Upper lobe of left lung (tissue), 6 donors: ENCODE measurements at regions not wholly inside any gene's neighbourhood (a gene's known extent, or its start where the extent isn't known, plus 50 kb on each side); places are given as distances from the start of the nearest gene placed in this dataset.

Experiments used
- ATAC-seq, 2 donors: fragments of 200-7000 bp; cut with Tn5 transposase; one replicate each; pipeline ENCODE4 v1.9.1; 2022; ENCODE audit warnings: mild to moderate bottlenecking in 2 of 2, moderate library complexity in 2 of 2; ENCODE audit not compliant: low FRiP score in 2 of 2
- DNase-seq, 2 donors: peaks; one replicate each; pipeline ENCODE4 v3.0.0-alpha.2; 2019 to 2020
- H3K27ac ChIP-seq, 4 donors: fragments of 200-600 bp; sonication (generic); one replicate each; pipeline ENCODE4 v1.5.1; 2016 to 2019
- H3K27me3 ChIP-seq, 4 donors: fragments of 200-600 bp; sonication (generic); one replicate each; pipeline ENCODE4 v1.5.1; 2017 to 2019
- H3K36me3 ChIP-seq, 4 donors: fragments of 200-600 bp; sonication (generic); one replicate each; pipeline ENCODE4 v1.5.1; 2016 to 2019
- H3K4me1 ChIP-seq, 4 donors: fragments of 200-600 bp; sonication (generic); one replicate each; pipeline ENCODE4 v1.5.1; 2018 to 2019
- H3K4me3 ChIP-seq, 4 donors: fragments of 200-600 bp; sonication (generic); one replicate each; pipeline ENCODE4 v1.5.1; 2017 to 2019; ENCODE audit warnings: mild to moderate bottlenecking in 2 of 4, moderate library complexity in 1 of 4
- H3K9me3 ChIP-seq, 4 donors: fragments of 200-600 bp; sonication (generic); one replicate each; pipeline ENCODE4 v1.5.1; 2018 to 2019
- EP300 ChIP-seq, 4 donors: sonication (generic); formaldehyde crosslinking; IDR thresholded peaks; one replicate each; pipeline ENCODE4 v1.5.1; 2017; ENCODE audit warnings: antibody characterized with exemption in 4 of 4, control low read depth in 2 of 4
- POLR2A ChIP-seq, 4 donors: fragments of 450-650 bp; IDR thresholded peaks; one replicate each; pipeline ENCODE4 v1.5.1; 2016 to 2017; ENCODE audit warnings: antibody characterized with exemption in 4 of 4, mild to moderate bottlenecking in 2 of 4
- POLR2AphosphoS5 ChIP-seq, 2 donors: sonication (generic); formaldehyde crosslinking; IDR thresholded peaks; one replicate each; pipeline ENCODE4 v1.5.1; 2017; ENCODE audit warnings: antibody characterized with exemption in 2 of 2
- WGBS, 2 donors: methylation state at CpG; one replicate each; pipeline ENCODE4 v1.1.5; 2017 to 2018; 5-methylcytosine and 5-hydroxymethylcytosine counted together
- TF ChIP-seq, protein P1 (sequence below), 6 experiments: fragments of 450-650 bp in 4 of 6; fragments of 200-600 bp in 2 of 6; sonication (generic) in 2 of 6; IDR thresholded peaks; one replicate each; pipeline ENCODE4 v1.5.1; 2016 to 2019; ENCODE audit warnings: antibody characterized with exemption in 6 of 6
- donor health status: DM: no; HTN: no; CAD: no; lungs with moderate emphysema.
- donor health status: DM: no; HTN: yes; CAD: no; lungs with severe emphysema.

DNA sequence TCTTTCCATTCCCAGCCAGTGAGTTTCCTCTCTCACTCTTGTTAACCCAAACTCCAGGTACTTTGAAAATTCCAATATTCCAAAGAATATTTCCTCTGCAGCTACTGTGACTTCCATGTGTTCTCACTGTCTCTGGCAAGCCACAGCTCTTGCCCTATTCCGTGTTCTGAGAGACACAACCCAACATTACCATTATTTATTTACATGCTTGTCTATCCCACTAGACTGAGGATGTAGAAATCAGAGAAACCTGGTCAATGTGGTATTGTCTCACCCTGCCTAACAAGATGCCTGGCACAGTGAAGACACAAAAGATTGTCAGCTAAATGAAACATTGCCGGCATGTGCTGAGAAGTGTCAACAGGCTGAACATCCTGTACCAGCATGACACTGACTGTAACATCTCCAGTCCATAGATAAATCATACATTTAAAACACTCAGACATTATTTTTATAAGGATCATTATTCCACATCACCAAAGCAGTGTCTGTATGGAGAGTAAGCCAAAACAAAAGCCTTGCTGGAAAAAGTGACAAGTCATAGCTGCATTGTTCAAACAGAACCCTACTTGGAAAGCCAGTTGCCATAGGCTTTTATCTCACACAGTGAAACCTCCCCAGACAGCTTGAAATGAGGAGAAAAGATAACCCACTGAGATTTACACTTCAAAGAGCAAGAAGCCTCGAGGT, 72.3 kb downstream of the SIPA1L2 start:
- TF ChIP-seq POLR2AphosphoS5 (IDR thresholded peaks at IDR 0.05) (peak in 1 of 2 donors; percentile 66), EP300 (IDR thresholded peaks at IDR 0.05) (no peak)
- TF ChIP-seq, protein P1, sequence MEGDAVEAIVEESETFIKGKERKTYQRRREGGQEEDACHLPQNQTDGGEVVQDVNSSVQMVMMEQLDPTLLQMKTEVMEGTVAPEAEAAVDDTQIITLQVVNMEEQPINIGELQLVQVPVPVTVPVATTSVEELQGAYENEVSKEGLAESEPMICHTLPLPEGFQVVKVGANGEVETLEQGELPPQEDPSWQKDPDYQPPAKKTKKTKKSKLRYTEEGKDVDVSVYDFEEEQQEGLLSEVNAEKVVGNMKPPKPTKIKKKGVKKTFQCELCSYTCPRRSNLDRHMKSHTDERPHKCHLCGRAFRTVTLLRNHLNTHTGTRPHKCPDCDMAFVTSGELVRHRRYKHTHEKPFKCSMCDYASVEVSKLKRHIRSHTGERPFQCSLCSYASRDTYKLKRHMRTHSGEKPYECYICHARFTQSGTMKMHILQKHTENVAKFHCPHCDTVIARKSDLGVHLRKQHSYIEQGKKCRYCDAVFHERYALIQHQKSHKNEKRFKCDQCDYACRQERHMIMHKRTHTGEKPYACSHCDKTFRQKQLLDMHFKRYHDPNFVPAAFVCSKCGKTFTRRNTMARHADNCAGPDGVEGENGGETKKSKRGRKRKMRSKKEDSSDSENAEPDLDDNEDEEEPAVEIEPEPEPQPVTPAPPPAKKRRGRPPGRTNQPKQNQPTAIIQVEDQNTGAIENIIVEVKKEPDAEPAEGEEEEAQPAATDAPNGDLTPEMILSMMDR (IDR thresholded peaks at IDR 0.05): no peak
- DNase-seq (no peak), ATAC-seq (no peak)
- no peaks in the 10 kb centered on the region for H3K27me3 ChIP-seq
- no peaks in the 10 kb centered on the region for H3K36me3 ChIP-seq
- peaks cover 24 to 47% (median 33%) of the 10 kb centered on the region in 4 donors for H3K4me1 ChIP-seq
- no peak overlapping the region for H3K4me3 ChIP-seq
- no peaks in the 10 kb centered on the region for H3K9me3 ChIP-seq
- WGBS, 2 donors: 61 to 71% methylated on average over 3 of the region's 3 CpGs
- peak overlapping the region in 2 of 4 donors; percentile 4 to 24 for H3K27ac ChIP-seq

DNA sequence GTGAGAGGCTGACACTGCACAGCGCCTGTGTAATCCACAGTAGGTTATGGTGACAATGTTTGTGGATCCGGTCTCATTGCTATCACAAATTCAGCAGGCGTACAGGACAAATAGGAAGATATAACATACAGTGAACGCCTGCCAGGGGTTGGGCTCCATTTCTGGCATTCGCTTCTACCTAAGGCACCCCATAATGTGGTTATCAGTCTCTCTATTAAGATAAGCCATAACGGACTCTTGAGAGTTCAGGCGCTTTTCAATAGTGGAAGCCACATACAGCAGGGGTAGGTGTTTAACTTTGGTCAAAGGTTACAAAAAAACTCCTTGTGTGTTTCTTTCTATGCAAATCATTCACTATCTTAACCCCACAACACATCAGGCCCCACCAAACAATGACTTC, 72.8 kb downstream of the SIPA1L2 start:
- Histone ChIP-seq H3K4me3 (no peak overlapping the region), H3K4me1 (peaks cover 25 to 47% (median 33%) of the 10 kb centered on the region in 4 donors), H3K9me3 (no peaks in the 10 kb centered on the region), H3K27me3 (no peaks in the 10 kb centered on the region), H3K27ac (no peak overlapping the region), H3K36me3 (no peaks in the 10 kb centered on the region)
- 87 to 91% methylated on average over 7 of the region's 7 CpGs for WGBS, 2 donors
- DNase-seq (no peak), ATAC-seq (no peak)
- TF ChIP-seq, protein P1 (IDR thresholded peaks at IDR 0.05): no peak
- no peak for TF ChIP-seq EP300 (IDR thresholded peaks at IDR 0.05)
- no peak for TF ChIP-seq POLR2AphosphoS5 (IDR thresholded peaks at IDR 0.05)
- no peak for TF ChIP-seq POLR2A (IDR thresholded peaks at IDR 0.05)

DNA sequence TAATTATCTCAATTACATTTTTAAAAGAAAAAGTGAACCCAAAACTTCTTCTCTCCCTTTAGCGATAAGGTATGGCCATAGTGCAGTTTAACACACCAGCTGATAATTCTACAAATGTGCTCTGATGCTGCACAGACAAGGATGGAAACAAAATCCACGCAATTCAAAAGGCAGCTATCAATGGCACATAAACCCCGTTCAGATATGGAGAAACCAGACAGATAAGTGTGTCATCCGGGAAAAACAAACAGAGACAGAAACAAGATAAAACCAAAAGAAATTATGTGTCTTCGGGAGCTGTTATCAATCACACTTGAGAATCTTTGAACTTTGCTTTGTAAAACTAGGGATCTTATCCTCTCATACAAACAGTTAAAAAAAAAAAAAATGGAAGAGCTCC, 73.6 kb downstream of the SIPA1L2 start:
- WGBS, 2 donors: 58 to 64% methylated on average over 5 of the region's 5 CpGs

DNA sequence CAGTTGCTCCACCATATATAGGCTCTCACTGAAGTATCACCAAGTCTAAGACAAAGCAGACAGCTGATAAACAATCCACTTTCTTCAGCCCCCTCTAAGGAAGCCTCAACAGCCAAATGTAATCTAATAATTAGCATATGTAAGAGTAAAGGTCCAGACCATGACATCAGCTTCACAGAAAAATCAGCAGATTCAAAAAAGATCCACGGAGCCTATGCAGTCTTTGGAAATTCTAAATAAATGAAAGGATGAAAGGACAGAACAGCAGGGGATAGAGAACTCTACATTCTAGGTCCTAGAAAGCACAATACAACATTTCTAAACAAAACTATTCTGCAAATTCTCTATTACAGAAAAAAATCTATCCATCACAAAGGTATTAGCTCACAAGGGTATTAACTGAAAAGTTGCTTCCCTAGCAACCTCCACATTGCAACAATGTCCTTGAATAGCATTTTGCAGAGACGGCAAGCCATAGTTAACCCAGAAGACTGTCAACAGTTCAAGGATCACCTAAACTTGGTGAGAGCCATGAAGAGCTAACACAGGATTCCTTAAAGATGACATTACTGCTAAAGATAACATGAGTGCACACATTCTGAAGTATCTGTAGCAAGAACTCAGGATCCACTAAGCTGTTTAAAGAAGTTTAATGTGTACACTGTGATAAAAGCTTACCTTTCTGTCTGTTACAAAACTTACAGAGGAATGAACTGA, 74.3 kb downstream of the SIPA1L2 start:
- Histone ChIP-seq H3K27ac (peak overlapping the region in 1 of 4 donors; percentile 12), H3K27me3 (no peaks in the 10 kb centered on the region), H3K4me1 (peaks cover 20 to 47% (median 33%) of the 10 kb centered on the region in 4 donors), H3K9me3 (no peaks in the 10 kb centered on the region), H3K36me3 (no peaks in the 10 kb centered on the region), H3K4me3 (no peak overlapping the region)
- no peak for DNase-seq
- 53 to 58% methylated on average over 2 of the region's 2 CpGs for WGBS, 2 donors
- TF ChIP-seq, protein P1 (IDR thresholded peaks at IDR 0.05): no peak
- TF ChIP-seq POLR2AphosphoS5 (IDR thresholded peaks at IDR 0.05): no peak
- TF ChIP-seq EP300 (IDR thresholded peaks at IDR 0.05): no peak
- no peak for TF ChIP-seq POLR2A (IDR thresholded peaks at IDR 0.05)
- no peak for ATAC-seq

More for the DNA sequence above, 73.6 kb downstream of the SIPA1L2 start:
- no peaks in the 10 kb centered on the region for H3K36me3 ChIP-seq
- H3K4me1 ChIP-seq: peaks cover 21 to 47% (median 33%) of the 10 kb centered on the region in 4 donors
- no peak overlapping the region for H3K27ac ChIP-seq
- no peaks in the 10 kb centered on the region for H3K27me3 ChIP-seq
- no peak for TF ChIP-seq POLR2AphosphoS5 (IDR thresholded peaks at IDR 0.05)
- TF ChIP-seq, protein P1 (IDR thresholded peaks at IDR 0.05): no peak
- no peak for TF ChIP-seq POLR2A (IDR thresholded peaks at IDR 0.05)
- no peak for TF ChIP-seq EP300 (IDR thresholded peaks at IDR 0.05)
- no peak overlapping the region for H3K4me3 ChIP-seq
- no peaks in the 10 kb centered on the region for H3K9me3 ChIP-seq
- ATAC-seq: no peak
- no peak for DNase-seq
